Left ventricle myocardium inferior (tissue), 1 donor: ENCODE measurements at regions not wholly inside any gene's neighbourhood (a gene's known extent, or its start where the extent isn't known, plus 50 kb on each side); places are given as distances from the start of the nearest gene placed in this dataset.

Source experiments
- DNase-seq: peaks from one replicate; pipeline ENCODE4 v3.0.0-alpha.2; 2020
- H3K27ac ChIP-seq: fragments of 200-600 bp; replicated peaks from 2 replicates; pipeline ENCODE4 v1.8.0; 2021
- H3K27me3 ChIP-seq: fragments of 200-600 bp; 2 replicates; pipeline ENCODE4 v1.8.0; 2021; ENCODE audit warnings: low read depth
- H3K36me3 ChIP-seq: fragments of 200-600 bp; 2 replicates; pipeline ENCODE4 v1.8.0; 2021
- H3K4me1 ChIP-seq: fragments of 200-600 bp; 2 replicates; pipeline ENCODE4 v1.8.0; 2021
- H3K4me3 ChIP-seq: fragments of 200-600 bp; 2 replicates; pipeline ENCODE4 v1.8.0; 2021; ENCODE audit warnings: mild to moderate bottlenecking, moderate library complexity
- H3K9me3 ChIP-seq: fragments of 200-600 bp; replicated peaks from 2 replicates; pipeline ENCODE4 v1.8.0; 2021
- CTCF ChIP-seq: fragments of 200-600 bp; IDR thresholded peaks from 2 replicates; pipeline ENCODE4 v1.8.0; 2021; ENCODE audit warnings: antibody characterized with exemption, mild to moderate bottlenecking, borderline replicate concordance
- intact Hi-C: fragments of 100-400 bp; cut with micrococcal nuclease; formaldehyde crosslinking; loops from one replicate; pipeline ENCODE4 v1.11.0; 2022
- donor health status: DM: no; HTN: yes; CAD: no; lungs with severe emphysema.

GRCh38 chr22:47647181-47647580 lies 884.7 kb downstream of the TBC1D22A start:
- Histone ChIP-seq H3K27ac (no peak overlapping the region), H3K4me3 (no peak overlapping the region), H3K9me3 (peaks cover 11% of the 10 kb centered on the region), H3K4me1 (no peaks in the 10 kb centered on the region), H3K27me3 (peaks cover 37% of the 10 kb centered on the region), H3K36me3 (no peaks in the 10 kb centered on the region)
- intact Hi-C loops = no loop called here
- no peak for DNase-seq
- no peak for TF ChIP-seq CTCF

- intact Hi-C loops = no loop called here
- H3K4me1 ChIP-seq = no peaks in the 10 kb centered on the region
- no peak for DNase-seq
- no peak for TF ChIP-seq CTCF
- H3K36me3 ChIP-seq = no peaks in the 10 kb centered on the region
- peaks cover 37% of the 10 kb centered on the region for H3K27me3 ChIP-seq
- H3K27ac ChIP-seq = no peak overlapping the region
- H3K4me3 ChIP-seq = no peak overlapping the region
- peaks cover 11% of the 10 kb centered on the region for H3K9me3 ChIP-seq
Observed at GRCh38 chr22:47645923-47646322, 883.5 kb downstream of the TBC1D22A start.

- Histone ChIP-seq H3K27ac (no peak overlapping the region), H3K9me3 (peaks cover 11% of the 10 kb centered on the region), H3K4me3 (no peak overlapping the region), H3K27me3 (peaks cover 32% of the 10 kb centered on the region), H3K36me3 (no peaks in the 10 kb centered on the region), H3K4me1 (no peaks in the 10 kb centered on the region)
- intact Hi-C loops = no loop called here
- no peak for TF ChIP-seq CTCF
- DNase-seq = no peak
Observed at GRCh38 chr22:47645450-47645914, 883.0 kb downstream of the TBC1D22A start.

- no peaks in the 10 kb centered on the region for H3K36me3 ChIP-seq
- intact Hi-C loops = no loop called here
- no peak overlapping the region for H3K27ac ChIP-seq
- H3K9me3 ChIP-seq = peaks cover 24% of the 10 kb centered on the region
- H3K4me3 ChIP-seq = no peak overlapping the region
- no peaks in the 10 kb centered on the region for H3K4me1 ChIP-seq
- peaks cover 63% of the 10 kb centered on the region for H3K27me3 ChIP-seq
- no peak for TF ChIP-seq CTCF
- no peak for DNase-seq
Observed at GRCh38 chr22:47634347-47634746, 871.9 kb downstream of the TBC1D22A start.

GRCh38 chr22:47633111-47633510 lies 870.7 kb downstream of the TBC1D22A start:
- intact Hi-C loops = no loop called here
- Histone ChIP-seq H3K36me3 (no peaks in the 10 kb centered on the region), H3K4me1 (no peaks in the 10 kb centered on the region), H3K27ac (no peak overlapping the region), H3K4me3 (no peak overlapping the region), H3K27me3 (peaks cover 62% of the 10 kb centered on the region), H3K9me3 (peaks cover 16% of the 10 kb centered on the region)
- DNase-seq = no peak
- no peak for TF ChIP-seq CTCF

GRCh38 chr22:47632701-47633100 lies 870.3 kb downstream of the TBC1D22A start:
- Histone ChIP-seq H3K27me3 (peaks cover 58% of the 10 kb centered on the region), H3K36me3 (no peaks in the 10 kb centered on the region), H3K4me3 (no peak overlapping the region), H3K9me3 (peaks cover 12% of the 10 kb centered on the region), H3K4me1 (no peaks in the 10 kb centered on the region), H3K27ac (no peak overlapping the region)
- intact Hi-C loops = no loop called here
- DNase-seq = no peak
- TF ChIP-seq CTCF = no peak
